Neural cell (in vitro differentiated cells): ENCODE measurements at regions not wholly inside any gene's neighbourhood (a gene's known extent, or its start where the extent isn't known, plus 50 kb on each side); places are given as distances from the start of the nearest gene placed in this dataset.
"Not testable (repeated sequence)": the region's sequence is repeated elsewhere in the genome, so short reads cannot be mapped to it uniquely, and the experiment has no call there.

ENCODE experiments used
- H2AFZ ChIP-seq: fragments of 200-600, 300-800 bp; sonication (generic), shearing (Covaris generic); 2 replicates; pipeline ENCODE4 v1.6.0; 2014; ENCODE audit warnings: low read depth, mild to moderate bottlenecking, antibody characterized with exemption, low read length, moderate library complexity
- H3F3A ChIP-seq: fragments of 200-600 bp; shearing (Covaris generic); 2 replicates; pipeline ENCODE4 v1.6.1; 2016; ENCODE audit warnings: mild to moderate bottlenecking, moderate library complexity, mixed read lengths, antibody characterized with exemption, low read length; ENCODE audit not compliant: insufficient read depth, poor library complexity, severe bottlenecking
- H3K27ac ChIP-seq: fragments of 200-600, 300-800 bp; sonication (generic), shearing (Covaris generic); 2 replicates; pipeline ENCODE4 v1.5.1; 2014; ENCODE audit warnings: mild to moderate bottlenecking, low read length, moderate library complexity
- H3K27me3 ChIP-seq: fragments of 300-800, 200-600 bp; sonication (generic), shearing (Covaris generic); 2 replicates; pipeline ENCODE4 v1.6.0; 2014; ENCODE audit warnings: mild to moderate bottlenecking, low read depth, low read length, moderate library complexity; ENCODE audit not compliant: insufficient read depth
- H3K36me3 ChIP-seq: fragments of 300-800, 200-600 bp; sonication (generic), shearing (Covaris generic); 2 replicates; pipeline ENCODE4 v1.5.1; 2014; ENCODE audit warnings: mild to moderate bottlenecking, antibody characterized with exemption, low read length, moderate library complexity; ENCODE audit not compliant: insufficient read depth
- H3K4me2 ChIP-seq: fragments of 300-800, 200-600 bp; sonication (generic), shearing (Covaris generic); 2 replicates; pipeline ENCODE4 v1.6.0; 2014; ENCODE audit warnings: mild to moderate bottlenecking, low read length
- H3K4me3 ChIP-seq: fragments of 300-800, 200-600 bp; sonication (generic), shearing (Covaris generic); 2 replicates; pipeline ENCODE4 v1.5.1; 2014; ENCODE audit warnings: mild to moderate bottlenecking, low read length, moderate library complexity
- H3K79me2 ChIP-seq: fragments of 200-600 bp; shearing (Covaris generic); replicated peaks from 2 replicates; pipeline ENCODE4 v1.6.0; 2014; ENCODE audit warnings: mild to moderate bottlenecking, low read length, moderate library complexity; ENCODE audit not compliant: insufficient read depth
- H3K9ac ChIP-seq: fragments of 300-800, 200-600 bp; sonication (generic), shearing (Covaris generic); 2 replicates; pipeline ENCODE4 v1.6.1; 2016; ENCODE audit warnings: mild to moderate bottlenecking, low read length, mixed read lengths
- H3K9me2 ChIP-seq: fragments of 200-600 bp; shearing (Covaris generic); 2 replicates; pipeline ENCODE4 v1.6.1; 2016; ENCODE audit warnings: mild to moderate bottlenecking, low read length, mixed read lengths; ENCODE audit not compliant: insufficient read depth
- H3K9me3 ChIP-seq: fragments of 200-600, 300-800 bp; sonication (generic), shearing (Covaris generic); 2 replicates; pipeline ENCODE4 v1.6.1; 2016; ENCODE audit warnings: mild to moderate bottlenecking, mixed run types, low read length, moderate library complexity, mixed read lengths
- H4K20me1 ChIP-seq: fragments of 200-600 bp; shearing (Covaris generic); 2 replicates; pipeline ENCODE4 v1.6.1; 2016; ENCODE audit warnings: mild to moderate bottlenecking, mixed run types; ENCODE audit not compliant: insufficient read depth
- CTCF ChIP-seq: fragments of 450-650 bp; IDR thresholded peaks from 2 replicates; pipeline ENCODE4 v1.5.1; 2014; ENCODE audit warnings: antibody characterized with exemption, mild to moderate bottlenecking, moderate library complexity; ENCODE audit not compliant: poor library complexity, severe bottlenecking
- EP300 ChIP-seq: fragments of 450-650 bp; conservative IDR thresholded peaks from 2 replicates; pipeline ENCODE4 v1.6.1; 2014; ENCODE audit warnings: antibody characterized with exemption, mild to moderate bottlenecking, moderate library complexity; ENCODE audit not compliant: poor library complexity, severe bottlenecking
- EZH2 ChIP-seq: fragments of 200-600, 300-800 bp; shearing (Covaris generic), sonication (generic); IDR thresholded peaks from 2 replicates; pipeline ENCODE4 v1.6.1; 2014; ENCODE audit warnings: antibody characterized with exemption, low read length, borderline replicate concordance, mild to moderate bottlenecking; ENCODE audit not compliant: insufficient read depth, poor library complexity, severe bottlenecking
- MXI1 ChIP-seq: fragments of 450-650 bp; conservative IDR thresholded peaks from 2 replicates; pipeline ENCODE4 v1.6.1; 2014; ENCODE audit warnings: antibody characterized with exemption, mild to moderate bottlenecking; ENCODE audit not compliant: poor library complexity, severe bottlenecking
- POLR2AphosphoS5 ChIP-seq: IDR thresholded peaks from 2 replicates; pipeline ENCODE4 v1.6.1; 2012
- RAD21 ChIP-seq: fragments of 450-650 bp; conservative IDR thresholded peaks from 2 replicates; pipeline ENCODE4 v1.6.1; 2014; ENCODE audit warnings: antibody characterized with exemption, mild to moderate bottlenecking, moderate library complexity
- REST ChIP-seq: IDR thresholded peaks from 2 replicates; pipeline ENCODE4 v1.6.1; 2012; ENCODE audit warnings: borderline replicate concordance
- SMC3 ChIP-seq: fragments of 450-650 bp; conservative IDR thresholded peaks from 2 replicates; pipeline ENCODE4 v1.6.1; 2014; ENCODE audit warnings: antibody characterized with exemption, mild to moderate bottlenecking, moderate library complexity; ENCODE audit not compliant: poor library complexity
- TAF1 ChIP-seq: IDR thresholded peaks from 2 replicates; pipeline ENCODE4 v1.6.1; 2012; ENCODE audit warnings: low read depth

GRCh38 chr5:30355675-30356074 lies 837.8 kb upstream of the CDH6 start:
- Histone ChIP-seq H3K4me3 (no peak overlapping the region), H2AFZ (no peak overlapping the region), H3F3A (no peaks in the 10 kb centered on the region), H3K4me2 (no peak overlapping the region), H3K27ac (no peak overlapping the region), H3K9ac (no peak overlapping the region), H3K36me3 (no peaks in the 10 kb centered on the region), H3K27me3 (no peaks in the 10 kb centered on the region), H3K9me2 (no peaks in the 10 kb centered on the region), H3K79me2 (no peaks in the 10 kb centered on the region), H4K20me1 (no peaks in the 10 kb centered on the region), H3K9me3 (no peaks in the 10 kb centered on the region)
- TF ChIP-seq RAD21 (no peak), MXI1 (no peak), TAF1 (no peak), EZH2 (no peak), REST (no peak), SMC3 (no peak), CTCF (no peak), POLR2AphosphoS5 (no peak), EP300 (no peak)

- Histone ChIP-seq H3K9ac (no peak overlapping the region), H3K27me3 (no peaks in the 10 kb centered on the region), H4K20me1 (no peaks in the 10 kb centered on the region), H3K79me2 (no peaks in the 10 kb centered on the region), H3K9me3 (no peaks in the 10 kb centered on the region), H2AFZ (no peak overlapping the region), H3K4me2 (no peak overlapping the region), H3K4me3 (no peak overlapping the region), H3K9me2 (no peaks in the 10 kb centered on the region), H3K27ac (no peak overlapping the region), H3F3A (no peaks in the 10 kb centered on the region), H3K36me3 (no peaks in the 10 kb centered on the region)
- TF ChIP-seq CTCF (no peak), TAF1 (no peak), REST (no peak), POLR2AphosphoS5 (no peak), SMC3 (no peak), EZH2 (no peak), RAD21 (no peak), MXI1 (no peak), EP300 (no peak)
Observed at GRCh38 chr5:30347858-30348257, 845.6 kb upstream of the CDH6 start.

- not testable (repeated sequence) for H3K27ac ChIP-seq
Observed at GRCh38 chr5:30345539-30346345, 847.7 kb upstream of the CDH6 start.

More at GRCh38 chr5:30345539-30346345, 847.7 kb upstream of the CDH6 start:
- not testable (repeated sequence) for H3K4me3 ChIP-seq, H4K20me1 ChIP-seq, H3K9ac ChIP-seq, H3K27me3 ChIP-seq, H3K79me2 ChIP-seq, H3F3A ChIP-seq, H2AFZ ChIP-seq, H3K9me3 ChIP-seq, H3K36me3 ChIP-seq, H3K9me2 ChIP-seq, H3K4me2 ChIP-seq
